GM23338 (cell line): ENCODE measurements at regions not wholly inside any gene's neighbourhood (a gene's known extent, or its start where the extent isn't known, plus 50 kb on each side); places are given as distances from the start of the nearest gene placed in this dataset.

Experiments
- ATAC-seq: fragments of 200-7000 bp; cut with Tn5 transposase; 3 replicates; pipeline ENCODE4 v1.9.1; 2020
- DNase-seq: peaks from one replicate; pipeline ENCODE4 v3.0.0-alpha.2; 2015; ENCODE audit warnings: low spot score
- H2AFZ ChIP-seq: fragments of 200-600 bp; sonication (generic); 2 replicates; pipeline ENCODE4 v1.8.0; 2016; ENCODE audit warnings: antibody characterized with exemption, mild to moderate bottlenecking, moderate library complexity
- H3F3A ChIP-seq: fragments of 200-600 bp; sonication (generic); replicated peaks from 2 replicates; pipeline ENCODE4 v1.8.0; 2017; ENCODE audit warnings: antibody characterized with exemption, mixed run types, low read depth
- H3K27ac ChIP-seq: fragments of 200-600 bp; sonication (generic); 2 replicates; pipeline ENCODE4 v1.6.1; 2016; ENCODE audit warnings: low read depth
- H3K27me3 ChIP-seq: fragments of 200-600 bp; sonication (generic); 2 replicates; pipeline ENCODE4 v1.8.0; 2016; ENCODE audit warnings: mild to moderate bottlenecking, mixed run types, moderate library complexity; ENCODE audit not compliant: insufficient read depth
- H3K36me3 ChIP-seq: fragments of 200-600 bp; sonication (generic); 2 replicates; pipeline ENCODE4 v1.8.0; 2016; ENCODE audit warnings: mild to moderate bottlenecking; ENCODE audit not compliant: insufficient read depth
- H3K4me1 ChIP-seq: fragments of 200-600 bp; sonication (generic); 2 replicates; pipeline ENCODE4 v1.8.0; 2016; ENCODE audit warnings: mild to moderate bottlenecking, moderate library complexity; ENCODE audit not compliant: insufficient read depth
- H3K4me2 ChIP-seq: fragments of 200-600 bp; sonication (generic); 2 replicates; pipeline ENCODE4 v1.7.1; 2017; ENCODE audit warnings: mixed run types
- H3K4me3 ChIP-seq: fragments of 200-600 bp; sonication (generic); 2 replicates; pipeline ENCODE4 v1.6.1; 2016; ENCODE audit warnings: mixed run types
- H3K79me2 ChIP-seq: fragments of 200-600 bp; sonication (generic); replicated peaks from 2 replicates; pipeline ENCODE4 v1.8.0; 2017; ENCODE audit warnings: mild to moderate bottlenecking; ENCODE audit not compliant: insufficient read depth
- H3K9me2 ChIP-seq: fragments of 200-600 bp; sonication (generic); 2 replicates; pipeline ENCODE4 v1.8.0; 2017; ENCODE audit not compliant: insufficient read depth
- H4K20me1 ChIP-seq: fragments of 200-600 bp; sonication (generic); replicated peaks from 2 replicates; pipeline ENCODE4 v1.8.0; 2017; ENCODE audit warnings: mild to moderate bottlenecking; ENCODE audit not compliant: insufficient read depth
- H3K27ac Mint-ChIP-seq: 2 replicates; pipeline ENCODE4 v1.8.0; 2020; ENCODE audit warnings: inconsistent platforms, mild to moderate bottlenecking, moderate library complexity, mixed read lengths
- H3K27me3 Mint-ChIP-seq: 3 replicates; pipeline ENCODE4 v1.8.0; 2022; ENCODE audit warnings: low read depth, mild to moderate bottlenecking, moderate library complexity, mixed read lengths, inconsistent platforms; ENCODE audit not compliant: insufficient read depth, poor library complexity
- H3K36me3 Mint-ChIP-seq: 3 replicates; pipeline ENCODE4 v1.8.0; 2021; ENCODE audit warnings: low read depth, mild to moderate bottlenecking, inconsistent platforms, moderate library complexity, mixed read lengths
- H3K4me1 Mint-ChIP-seq: 3 replicates; pipeline ENCODE4 v1.8.0; 2020; ENCODE audit warnings: mild to moderate bottlenecking, inconsistent platforms, mixed read lengths
- H3K4me3 Mint-ChIP-seq: 3 replicates; pipeline ENCODE4 v1.8.0; 2021; ENCODE audit warnings: moderate library complexity, mild to moderate bottlenecking, inconsistent platforms, mixed read lengths
- H3K9me3 Mint-ChIP-seq: 3 replicates; pipeline ENCODE4 v1.8.0; 2020; ENCODE audit warnings: moderate library complexity, mild to moderate bottlenecking, inconsistent platforms, mixed read lengths
- CREB1 ChIP-seq: fragments of 250-450 bp; sonication (Bioruptor Pico); IDR thresholded peaks from 2 replicates; pipeline ENCODE4 v1.5.0; 2020; ENCODE audit warnings: low read depth, mild to moderate bottlenecking, moderate library complexity
- EZH2 ChIP-seq: fragments of 200-600 bp; sonication (generic); IDR thresholded peaks from one replicate; pipeline ENCODE4 v1.8.0; 2017; ENCODE audit warnings: antibody characterized with exemption, mild to moderate bottlenecking, low read depth; ENCODE audit not compliant: unreplicated experiment
- EZH2phosphoT487 ChIP-seq: fragments of 200-600 bp; sonication (generic); IDR thresholded peaks from one replicate; pipeline ENCODE4 v1.8.1; 2018; ENCODE audit warnings: antibody characterized with exemption; ENCODE audit not compliant: unreplicated experiment
- JUNB ChIP-seq: IDR thresholded peaks from one replicate; pipeline ENCODE4 v1.6.1; 2016; ENCODE audit warnings: antibody characterized with exemption; ENCODE audit not compliant: unreplicated experiment
- NANOG ChIP-seq: IDR thresholded peaks from 2 replicates; pipeline ENCODE4 v1.6.1; 2016; ENCODE audit warnings: antibody characterized with exemption, borderline replicate concordance
- POLR2AphosphoS5 ChIP-seq: IDR thresholded peaks from 2 replicates; pipeline ENCODE4 v1.6.1; 2016; ENCODE audit warnings: antibody characterized with exemption, low read depth
- REST ChIP-seq: IDR thresholded peaks from one replicate; pipeline ENCODE4 v1.6.1; 2018; ENCODE audit warnings: antibody characterized with exemption; ENCODE audit not compliant: unreplicated experiment
- STAT1 ChIP-seq: IDR thresholded peaks from one replicate; pipeline ENCODE4 v1.6.1; 2016; ENCODE audit warnings: antibody characterized with exemption; ENCODE audit not compliant: unreplicated experiment
- ZNF114 ChIP-seq: fragments of 250-450 bp; sonication (Bioruptor Pico); IDR thresholded peaks from 2 replicates; pipeline ENCODE4 v1.5.0; 2020; ENCODE audit warnings: mild to moderate bottlenecking, moderate library complexity
- ZNF331 ChIP-seq: fragments of 250-450 bp; sonication (Bioruptor Pico); IDR thresholded peaks from 2 replicates; pipeline ENCODE4 v1.5.0; 2020; ENCODE audit warnings: low read depth, mild to moderate bottlenecking, moderate library complexity
- TF ChIP-seq, protein P1 (sequence below), 2 experiments: fragments of 200-600 bp in 1 of 2; sonication (generic) in 1 of 2; conservative IDR thresholded peaks; 2 replicates each; pipeline versions ENCODE4 v1.5.1 to v1.6.1; 2016 to 2017; ENCODE audit warnings: antibody characterized with exemption in 2 of 2, low read depth in 2 of 2, mild to moderate bottlenecking in 2 of 2, moderate library complexity in 1 of 2
- TF ChIP-seq, protein P2 (sequence below): fragments of 250-450 bp; sonication (Bioruptor Pico); IDR thresholded peaks from 2 replicates; pipeline ENCODE4 v1.5.0; 2020; ENCODE audit warnings: mild to moderate bottlenecking, moderate library complexity
- TF ChIP-seq, protein P3 (sequence below): IDR thresholded peaks from 2 replicates; pipeline ENCODE4 v1.6.1; 2016; ENCODE audit warnings: antibody characterized with exemption

GRCh38 chr1:227378871-227379554 is 60.7 kb upstream of the CDC42BPA start (continued):
- no peak for TF ChIP-seq CREB1
- TF ChIP-seq EZH2 = no peak

DNA sequence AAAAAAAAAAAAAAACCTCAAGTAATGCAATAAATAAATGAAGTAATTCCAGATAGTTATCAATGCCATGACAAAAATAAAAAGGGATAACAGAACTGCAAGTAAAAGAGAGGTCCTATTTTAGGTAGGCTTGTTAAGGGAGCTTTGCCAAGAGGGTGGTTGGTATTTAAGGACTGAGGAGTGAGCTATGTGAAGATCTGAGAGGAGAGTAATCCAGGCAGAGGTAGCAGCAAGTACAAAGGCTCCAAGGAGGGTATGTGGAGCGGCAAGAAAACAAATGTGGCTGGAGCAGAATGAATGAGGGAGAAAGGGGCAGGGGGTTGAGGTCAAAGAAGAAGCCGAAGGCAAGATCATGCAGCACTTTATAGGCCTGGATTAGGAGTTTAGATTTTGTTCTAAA is 59.9 kb upstream of the CDC42BPA start:
- no peak overlapping the region for H3K4me3 Mint-ChIP-seq
- H2AFZ ChIP-seq = peak overlapping the region; percentile 20; the same call in 1 of the 2 replicates
- no peaks in the 10 kb centered on the region for H3K27me3 ChIP-seq
- no peaks in the 10 kb centered on the region for H3K36me3 Mint-ChIP-seq
- no peak overlapping the region for H3K27ac Mint-ChIP-seq
- H3K9me3 Mint-ChIP-seq = peaks cover under 1% of the 10 kb centered on the region; the same call in 2 of the 3 replicates
- no peaks in the 10 kb centered on the region for H3K9me2 ChIP-seq
- H3K79me2 ChIP-seq = no peaks in the 10 kb centered on the region
- H3F3A ChIP-seq = no peaks in the 10 kb centered on the region
- H3K4me2 ChIP-seq = no peak overlapping the region
- ATAC-seq = peak; percentile 84
- no peaks in the 10 kb centered on the region for H4K20me1 ChIP-seq
- no peaks in the 10 kb centered on the region for H3K36me3 ChIP-seq
- no peaks in the 10 kb centered on the region for H3K4me1 ChIP-seq
- DNase-seq = no peak
- no peak overlapping the region for H3K4me3 ChIP-seq
- no peak overlapping the region for H3K27ac ChIP-seq
- H3K27me3 Mint-ChIP-seq = no peaks in the 10 kb centered on the region
- TF ChIP-seq NANOG (no peak), STAT1 (no peak), JUNB (no peak), ZNF331 (CRISPR knock-in tag) (no peak), EZH2phosphoT487 (no peak), CREB1 (no peak), EZH2 (no peak), ZNF114 (no peak), REST (no peak), POLR2AphosphoS5 (no peak)
- TF ChIP-seq, protein P1, sequence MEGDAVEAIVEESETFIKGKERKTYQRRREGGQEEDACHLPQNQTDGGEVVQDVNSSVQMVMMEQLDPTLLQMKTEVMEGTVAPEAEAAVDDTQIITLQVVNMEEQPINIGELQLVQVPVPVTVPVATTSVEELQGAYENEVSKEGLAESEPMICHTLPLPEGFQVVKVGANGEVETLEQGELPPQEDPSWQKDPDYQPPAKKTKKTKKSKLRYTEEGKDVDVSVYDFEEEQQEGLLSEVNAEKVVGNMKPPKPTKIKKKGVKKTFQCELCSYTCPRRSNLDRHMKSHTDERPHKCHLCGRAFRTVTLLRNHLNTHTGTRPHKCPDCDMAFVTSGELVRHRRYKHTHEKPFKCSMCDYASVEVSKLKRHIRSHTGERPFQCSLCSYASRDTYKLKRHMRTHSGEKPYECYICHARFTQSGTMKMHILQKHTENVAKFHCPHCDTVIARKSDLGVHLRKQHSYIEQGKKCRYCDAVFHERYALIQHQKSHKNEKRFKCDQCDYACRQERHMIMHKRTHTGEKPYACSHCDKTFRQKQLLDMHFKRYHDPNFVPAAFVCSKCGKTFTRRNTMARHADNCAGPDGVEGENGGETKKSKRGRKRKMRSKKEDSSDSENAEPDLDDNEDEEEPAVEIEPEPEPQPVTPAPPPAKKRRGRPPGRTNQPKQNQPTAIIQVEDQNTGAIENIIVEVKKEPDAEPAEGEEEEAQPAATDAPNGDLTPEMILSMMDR (conservative IDR thresholded peaks at IDR 0.05; ENCODE audit: low read depth in 2 of 2) = no peak
- TF ChIP-seq, protein P2, sequence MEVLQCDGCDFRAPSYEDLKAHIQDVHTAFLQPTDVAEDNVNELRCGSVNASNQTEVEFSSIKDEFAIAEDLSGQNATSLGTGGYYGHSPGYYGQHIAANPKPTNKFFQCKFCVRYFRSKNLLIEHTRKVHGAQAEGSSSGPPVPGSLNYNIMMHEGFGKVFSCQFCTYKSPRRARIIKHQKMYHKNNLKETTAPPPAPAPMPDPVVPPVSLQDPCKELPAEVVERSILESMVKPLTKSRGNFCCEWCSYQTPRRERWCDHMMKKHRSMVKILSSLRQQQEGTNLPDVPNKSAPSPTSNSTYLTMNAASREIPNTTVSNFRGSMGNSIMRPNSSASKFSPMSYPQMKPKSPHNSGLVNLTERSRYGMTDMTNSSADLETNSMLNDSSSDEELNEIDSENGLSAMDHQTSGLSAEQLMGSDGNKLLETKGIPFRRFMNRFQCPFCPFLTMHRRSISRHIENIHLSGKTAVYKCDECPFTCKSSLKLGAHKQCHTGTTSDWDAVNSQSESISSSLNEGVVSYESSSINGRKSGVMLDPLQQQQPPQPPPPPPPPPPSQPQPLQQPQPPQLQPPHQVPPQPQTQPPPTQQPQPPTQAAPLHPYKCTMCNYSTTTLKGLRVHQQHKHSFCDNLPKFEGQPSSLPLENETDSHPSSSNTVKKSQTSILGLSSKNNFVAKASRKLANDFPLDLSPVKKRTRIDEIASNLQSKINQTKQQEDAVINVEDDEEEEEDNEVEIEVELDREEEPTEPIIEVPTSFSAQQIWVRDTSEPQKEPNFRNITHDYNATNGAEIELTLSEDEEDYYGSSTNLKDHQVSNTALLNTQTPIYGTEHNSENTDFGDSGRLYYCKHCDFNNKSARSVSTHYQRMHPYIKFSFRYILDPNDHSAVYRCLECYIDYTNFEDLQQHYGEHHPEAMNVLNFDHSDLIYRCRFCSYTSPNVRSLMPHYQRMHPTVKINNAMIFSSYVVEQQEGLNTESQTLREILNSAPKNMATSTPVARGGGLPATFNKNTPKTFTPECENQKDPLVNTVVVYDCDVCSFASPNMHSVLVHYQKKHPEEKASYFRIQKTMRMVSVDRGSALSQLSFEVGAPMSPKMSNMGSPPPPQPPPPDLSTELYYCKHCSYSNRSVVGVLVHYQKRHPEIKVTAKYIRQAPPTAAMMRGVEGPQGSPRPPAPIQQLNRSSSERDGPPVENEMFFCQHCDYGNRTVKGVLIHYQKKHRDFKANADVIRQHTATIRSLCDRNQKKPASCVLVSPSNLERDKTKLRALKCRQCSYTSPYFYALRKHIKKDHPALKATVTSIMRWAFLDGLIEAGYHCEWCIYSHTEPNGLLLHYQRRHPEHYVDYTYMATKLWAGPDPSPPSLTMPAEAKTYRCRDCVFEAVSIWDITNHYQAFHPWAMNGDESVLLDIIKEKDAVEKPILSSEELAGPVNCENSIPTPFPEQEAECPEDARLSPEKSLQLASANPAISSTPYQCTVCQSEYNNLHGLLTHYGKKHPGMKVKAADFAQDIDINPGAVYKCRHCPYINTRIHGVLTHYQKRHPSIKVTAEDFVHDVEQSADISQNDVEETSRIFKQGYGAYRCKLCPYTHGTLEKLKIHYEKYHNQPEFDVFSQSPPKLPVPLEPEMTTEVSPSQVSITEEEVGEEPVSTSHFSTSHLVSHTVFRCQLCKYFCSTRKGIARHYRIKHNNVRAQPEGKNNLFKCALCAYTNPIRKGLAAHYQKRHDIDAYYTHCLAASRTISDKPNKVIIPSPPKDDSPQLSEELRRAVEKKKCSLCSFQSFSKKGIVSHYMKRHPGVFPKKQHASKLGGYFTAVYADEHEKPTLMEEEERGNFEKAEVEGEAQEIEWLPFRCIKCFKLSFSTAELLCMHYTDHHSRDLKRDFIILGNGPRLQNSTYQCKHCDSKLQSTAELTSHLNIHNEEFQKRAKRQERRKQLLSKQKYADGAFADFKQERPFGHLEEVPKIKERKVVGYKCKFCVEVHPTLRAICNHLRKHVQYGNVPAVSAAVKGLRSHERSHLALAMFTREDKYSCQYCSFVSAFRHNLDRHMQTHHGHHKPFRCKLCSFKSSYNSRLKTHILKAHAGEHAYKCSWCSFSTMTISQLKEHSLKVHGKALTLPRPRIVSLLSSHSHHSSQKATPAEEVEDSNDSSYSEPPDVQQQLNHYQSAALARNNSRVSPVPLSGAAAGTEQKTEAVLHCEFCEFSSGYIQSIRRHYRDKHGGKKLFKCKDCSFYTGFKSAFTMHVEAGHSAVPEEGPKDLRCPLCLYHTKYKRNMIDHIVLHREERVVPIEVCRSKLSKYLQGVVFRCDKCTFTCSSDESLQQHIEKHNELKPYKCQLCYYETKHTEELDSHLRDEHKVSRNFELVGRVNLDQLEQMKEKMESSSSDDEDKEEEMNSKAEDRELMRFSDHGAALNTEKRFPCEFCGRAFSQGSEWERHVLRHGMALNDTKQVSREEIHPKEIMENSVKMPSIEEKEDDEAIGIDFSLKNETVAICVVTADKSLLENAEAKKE = no peak
- TF ChIP-seq, protein P3, sequence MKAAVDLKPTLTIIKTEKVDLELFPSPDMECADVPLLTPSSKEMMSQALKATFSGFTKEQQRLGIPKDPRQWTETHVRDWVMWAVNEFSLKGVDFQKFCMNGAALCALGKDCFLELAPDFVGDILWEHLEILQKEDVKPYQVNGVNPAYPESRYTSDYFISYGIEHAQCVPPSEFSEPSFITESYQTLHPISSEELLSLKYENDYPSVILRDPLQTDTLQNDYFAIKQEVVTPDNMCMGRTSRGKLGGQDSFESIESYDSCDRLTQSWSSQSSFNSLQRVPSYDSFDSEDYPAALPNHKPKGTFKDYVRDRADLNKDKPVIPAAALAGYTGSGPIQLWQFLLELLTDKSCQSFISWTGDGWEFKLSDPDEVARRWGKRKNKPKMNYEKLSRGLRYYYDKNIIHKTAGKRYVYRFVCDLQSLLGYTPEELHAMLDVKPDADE = no peak
- peaks cover 13% of the 10 kb centered on the region for H3K4me1 Mint-ChIP-seq
